NOMO-1 treated with DMSO at 0.1 percent for 48 hours (cell line): ENCODE measurements at regions not wholly inside any gene's neighbourhood (a gene's known extent, or its start where the extent isn't known, plus 50 kb on each side); places are given as distances from the start of the nearest gene placed in this dataset.
"Not testable (repeated sequence)": the region's sequence is repeated elsewhere in the genome, so short reads cannot be mapped to it uniquely, and the experiment has no call there.

Experiments
- DNase-seq: peaks from one replicate; lab custom pipeline; 2025; ENCODE audit not compliant: unreplicated experiment; lab: John Stamatoyannopoulos, UW

GRCh38 chr10:63836666-63837442 is 315.7 kb downstream of the REEP3 start:
- DNase-seq: no peak

GRCh38 chr10:63841761-63842160 is 320.6 kb downstream of the REEP3 start:
- DNase-seq: no peak

GRCh38 chr10:63843107-63843506 is 321.9 kb downstream of the REEP3 start:
- DNase-seq: no peak

- not testable (repeated sequence) for DNase-seq
Measured at GRCh38 chr10:63848871-63849270, 327.7 kb downstream of the REEP3 start.

GRCh38 chr10:63862860-63863259 is 341.7 kb downstream of the REEP3 start:
- DNase-seq: no peak

- DNase-seq: no peak
Measured at GRCh38 chr10:63865210-63865609, 344.0 kb downstream of the REEP3 start.

GRCh38 chr10:63866075-63866746 is 345.0 kb downstream of the REEP3 start:
- DNase-seq: peak; percentile 47

- peak; percentile 27 for DNase-seq
Measured at GRCh38 chr10:63866747-63867140, 345.5 kb downstream of the REEP3 start.

GRCh38 chr10:63878428-63878827 is 357.2 kb downstream of the REEP3 start:
- no peak for DNase-seq

- DNase-seq: no peak
Measured at GRCh38 chr10:63883861-63884260, 362.7 kb downstream of the REEP3 start.

- DNase-seq: no peak
Measured at GRCh38 chr10:63884426-63884825, 363.2 kb downstream of the REEP3 start.

- DNase-seq: no peak
Measured at GRCh38 chr10:63885156-63885555, 364.0 kb downstream of the REEP3 start.

- DNase-seq: no peak
Measured at GRCh38 chr10:63886281-63887022, 365.3 kb downstream of the REEP3 start.

GRCh38 chr10:63887023-63887589 is 365.9 kb downstream of the REEP3 start:
- DNase-seq: no peak

- no peak for DNase-seq
Measured at GRCh38 chr10:63887600-63888370, 366.6 kb downstream of the REEP3 start.

GRCh38 chr10:63889803-63890202 is 368.6 kb downstream of the REEP3 start:
- DNase-seq: no peak

- no peak for DNase-seq
Measured at GRCh38 chr10:63896992-63897391, 375.8 kb downstream of the REEP3 start.

GRCh38 chr10:63899673-63900300 is 378.6 kb downstream of the REEP3 start:
- no peak for DNase-seq

GRCh38 chr10:63901228-63901627 is 380.0 kb downstream of the REEP3 start:
- DNase-seq: peak; percentile 0

- DNase-seq: no peak
Measured at GRCh38 chr10:63901881-63902280, 380.7 kb downstream of the REEP3 start.
